NOMO-1 (cell line): ENCODE measurements at regions not wholly inside any gene's neighbourhood (a gene's known extent, or its start where the extent isn't known, plus 50 kb on each side); places are given as distances from the start of the nearest gene placed in this dataset.

ENCODE experiments used
- DNase-seq, 2 experiments: peaks; one replicate each; lab custom pipeline; 2025; ENCODE audit not compliant: unreplicated experiment in 2 of 2; lab: John Stamatoyannopoulos, UW

DNA sequence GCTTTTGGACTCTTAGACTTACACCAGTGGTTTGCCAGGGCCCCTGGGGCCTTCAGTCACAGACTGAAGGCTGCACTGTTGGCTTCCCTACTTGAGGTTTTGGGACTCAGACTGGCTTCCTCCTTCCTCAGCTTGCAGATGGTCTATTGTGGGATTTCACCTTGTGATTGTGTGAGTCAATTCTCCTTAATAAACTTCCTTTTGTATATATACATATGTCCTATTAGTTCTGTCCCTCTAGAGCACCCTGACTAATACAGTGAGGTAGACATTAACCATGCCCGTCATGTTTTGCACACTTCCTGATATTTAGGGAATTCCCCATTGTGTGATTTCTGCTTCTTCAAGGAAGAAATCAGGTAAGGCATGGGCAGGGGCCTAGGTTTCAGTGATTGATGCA is 147.8 kb upstream of the CA10 start:
- DNase-seq = no peak

DNA sequence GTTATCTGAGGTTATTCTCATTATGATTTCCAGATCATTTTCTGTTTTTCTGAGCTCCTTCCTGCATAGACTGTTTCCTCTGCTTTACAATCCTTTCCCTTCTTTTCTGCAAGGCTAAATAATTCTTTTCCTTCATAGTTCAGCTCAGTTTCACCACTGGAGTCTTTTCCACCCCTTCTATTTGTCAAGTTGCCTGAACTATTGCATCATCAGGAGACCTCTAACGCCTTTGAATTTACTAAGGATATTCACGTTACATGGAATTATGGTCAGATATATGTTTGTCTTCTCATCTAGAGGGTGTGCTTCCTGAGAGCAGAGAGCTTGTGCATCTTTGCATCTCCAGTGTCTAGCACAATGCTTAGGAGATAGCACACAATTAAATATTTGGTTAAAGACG is 140.4 kb upstream of the CA10 start:
- DNase-seq = no peak

DNA sequence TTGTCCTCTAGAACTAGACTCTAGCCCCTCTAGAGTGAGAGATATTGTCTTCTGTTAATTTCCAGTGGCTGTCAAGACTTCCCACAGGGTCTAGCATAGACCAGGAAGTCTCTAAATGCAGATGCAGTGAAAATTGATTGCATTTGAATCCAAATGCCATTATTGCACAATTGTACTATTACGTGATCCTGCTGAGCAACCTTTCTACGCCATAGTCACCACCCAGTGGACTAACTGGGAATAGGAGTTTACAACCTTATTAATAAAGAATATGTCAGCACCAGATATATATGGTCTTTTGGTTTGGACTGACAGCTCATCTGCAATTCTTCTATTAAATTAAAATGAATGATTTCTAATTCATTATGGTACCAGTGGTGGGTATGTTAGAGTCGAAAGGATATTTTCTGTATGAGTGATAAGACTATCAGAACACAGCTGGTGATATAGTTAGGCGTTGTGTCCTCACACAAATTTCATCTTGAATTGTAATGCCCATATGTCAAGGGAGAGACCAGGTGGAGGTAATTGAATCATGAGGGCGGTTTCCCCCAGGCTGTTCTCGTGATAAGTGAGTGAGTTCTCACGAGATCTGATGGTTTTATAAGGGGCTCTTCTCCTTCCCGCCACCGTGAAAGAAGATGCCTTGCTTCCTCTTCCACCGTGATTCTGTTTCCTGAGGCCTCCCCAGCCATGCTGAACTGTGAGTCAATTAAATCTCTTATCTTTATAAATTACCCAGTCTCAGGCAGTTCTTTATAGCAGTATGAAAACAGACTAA is 138.9 kb upstream of the CA10 start:
- no peak for DNase-seq

DNA sequence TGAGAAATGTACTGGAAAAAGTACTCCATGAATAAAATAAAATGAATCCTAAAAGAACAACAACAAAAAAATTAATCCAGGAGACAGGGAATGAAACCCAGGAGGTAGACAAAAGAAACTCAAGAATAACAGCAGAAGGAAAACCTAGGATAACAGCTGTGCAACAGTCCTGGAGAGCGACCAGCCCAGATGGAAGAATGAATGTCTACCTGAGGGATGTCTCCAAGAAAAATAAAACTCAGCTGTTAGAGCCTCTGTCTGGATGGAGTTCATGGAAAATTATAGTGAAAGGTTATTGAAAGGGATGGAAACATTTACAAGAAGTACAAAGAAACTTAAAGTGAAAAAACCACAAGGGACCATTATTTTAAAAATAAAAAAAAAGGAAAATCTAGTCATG is 135.8 kb upstream of the CA10 start:
- DNase-seq = no peak

DNA sequence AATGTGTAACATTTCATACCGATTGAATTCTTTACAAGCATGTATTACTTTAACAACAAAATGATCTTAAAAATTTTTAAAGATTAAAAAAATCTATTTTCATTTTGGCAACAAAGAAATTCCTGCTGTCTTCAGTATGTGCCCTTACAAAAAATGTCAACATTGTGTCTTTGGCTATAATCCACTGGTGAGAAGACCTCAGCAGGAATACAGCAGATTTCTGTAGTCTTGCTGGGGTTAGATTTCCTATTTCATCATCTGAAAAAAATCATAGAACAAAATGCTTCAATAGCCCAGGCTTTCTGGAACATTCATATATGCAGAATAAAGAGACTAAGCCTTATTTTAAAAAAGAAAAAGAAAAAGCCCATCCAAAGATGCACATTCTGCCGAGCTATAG is 129.1 kb upstream of the CA10 start:
- DNase-seq = no peak

DNA sequence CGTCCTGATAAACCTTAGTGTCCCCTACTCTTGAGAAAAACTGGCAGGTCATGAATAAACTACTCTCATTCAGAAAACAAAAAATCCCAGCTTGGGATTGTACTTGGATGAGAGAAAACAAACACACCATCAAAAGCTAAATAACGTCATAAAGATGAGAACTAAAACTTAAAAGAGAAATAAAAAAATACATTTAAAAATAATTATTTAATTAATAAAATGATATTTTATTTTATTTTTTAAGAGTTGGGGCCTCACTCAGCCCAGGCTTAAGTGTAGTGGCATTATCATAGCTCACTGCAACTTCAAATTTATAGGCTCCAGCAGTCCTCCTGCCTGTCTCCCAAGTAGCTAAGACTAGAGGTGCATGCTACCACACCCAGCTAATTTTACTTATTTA is 125.4 kb upstream of the CA10 start:
- DNase-seq = no peak

DNA sequence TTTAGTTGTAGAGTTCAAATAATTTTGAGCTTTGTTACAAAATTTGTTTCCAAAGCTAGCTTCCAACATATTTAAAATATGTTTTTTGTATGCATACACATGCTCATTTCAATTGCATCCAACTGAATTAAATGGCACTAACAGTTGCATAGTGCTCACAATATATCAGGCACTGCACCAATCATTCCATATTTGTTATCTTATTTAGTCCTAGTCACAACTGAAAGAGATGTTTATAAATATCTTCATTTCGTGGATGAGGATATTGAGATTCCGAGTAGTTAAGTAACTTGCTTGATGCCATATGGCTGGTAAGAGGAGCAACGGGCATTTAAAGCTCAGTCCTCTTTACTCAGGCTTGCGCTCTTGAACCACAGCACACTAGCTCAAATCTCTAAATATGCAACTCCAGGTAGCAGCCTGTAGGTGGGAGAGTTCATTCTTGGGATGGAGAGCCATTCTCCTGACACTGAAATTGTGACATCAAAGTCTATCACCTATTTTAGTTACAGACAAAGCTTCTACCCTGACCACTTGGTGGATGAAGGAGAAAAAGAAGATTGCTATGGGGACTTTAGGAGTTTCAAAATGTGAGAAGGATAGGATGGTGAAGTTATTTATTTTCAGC is 118.0 kb upstream of the CA10 start:
- no peak for DNase-seq

DNA sequence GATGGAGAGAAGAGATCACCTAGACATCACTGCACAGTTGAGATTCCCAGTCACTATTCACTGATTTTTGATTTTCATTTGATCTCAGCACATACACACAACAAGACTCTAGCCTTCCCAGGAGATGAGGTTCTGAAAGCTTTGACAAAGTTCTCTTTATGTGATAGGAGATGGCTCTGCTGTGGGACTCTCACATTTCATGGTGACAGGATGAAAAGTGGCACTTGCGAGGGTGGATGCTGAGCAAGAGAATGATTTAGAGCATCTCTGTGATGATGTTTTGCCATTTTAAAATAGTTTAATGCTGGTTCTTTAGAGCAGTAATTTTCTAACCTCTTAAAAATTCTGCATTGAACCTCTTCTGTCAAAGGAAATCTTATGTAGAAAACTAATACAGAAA is 113.3 kb upstream of the CA10 start:
- no peak for DNase-seq

DNA sequence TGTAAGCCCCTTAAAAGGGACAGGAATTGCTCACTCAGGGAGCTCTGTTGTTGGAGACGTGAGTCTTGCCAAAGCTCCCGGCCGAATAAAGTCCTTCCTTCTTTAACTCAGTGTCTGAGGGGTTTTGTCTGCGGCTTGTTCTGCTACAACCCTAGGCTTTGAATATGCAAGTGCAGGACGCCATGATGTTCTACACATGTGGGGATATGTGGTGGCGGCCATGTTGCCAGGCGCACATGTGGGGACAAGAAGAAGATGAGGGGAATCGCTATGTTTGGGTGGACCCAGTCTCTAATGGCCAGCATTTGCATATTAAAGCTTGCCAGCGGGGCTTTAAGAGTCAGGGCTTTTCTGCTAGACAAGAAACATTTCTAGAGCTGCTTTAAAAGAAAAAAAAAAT is 96.8 kb upstream of the CA10 start:
- DNase-seq = no peak

DNA sequence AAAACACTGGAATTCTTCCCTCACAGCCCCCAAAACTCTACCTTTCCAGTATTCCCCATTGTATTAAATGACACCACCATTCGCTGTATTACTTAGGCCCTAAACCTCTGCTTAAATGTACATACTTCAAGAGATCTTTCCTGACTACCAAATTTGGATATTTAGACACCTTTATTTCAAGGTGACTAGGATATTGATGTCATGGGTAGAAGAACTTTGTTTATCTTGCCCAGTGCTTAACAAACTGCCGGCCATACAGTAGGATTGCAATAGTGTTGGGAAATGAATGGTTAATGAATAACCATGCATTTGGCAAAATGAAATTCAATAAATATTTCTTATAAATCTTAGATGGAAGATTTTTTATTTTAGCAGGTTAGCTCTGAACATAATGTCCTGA is 86.2 kb upstream of the CA10 start:
- DNase-seq = no peak

DNA sequence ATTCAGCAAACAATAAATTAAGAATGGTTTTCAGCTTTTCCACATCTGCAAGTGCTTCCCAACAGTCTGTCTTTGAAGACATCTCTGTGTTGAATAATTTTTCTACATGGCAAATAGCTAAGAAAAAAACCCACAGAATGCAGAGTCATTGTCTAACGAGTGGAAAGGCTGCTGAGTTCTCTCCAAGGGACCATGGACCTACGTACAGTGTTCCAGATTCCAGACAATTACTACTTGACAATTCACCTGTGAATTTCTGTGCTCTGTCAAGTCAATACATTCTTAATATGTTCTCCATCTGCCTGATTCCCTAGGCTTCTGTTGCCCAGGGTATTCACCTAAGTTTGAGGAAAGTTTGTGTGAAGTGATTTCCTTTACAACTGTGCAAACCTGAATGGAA is 83.8 kb upstream of the CA10 start:
- DNase-seq = no peak

DNA sequence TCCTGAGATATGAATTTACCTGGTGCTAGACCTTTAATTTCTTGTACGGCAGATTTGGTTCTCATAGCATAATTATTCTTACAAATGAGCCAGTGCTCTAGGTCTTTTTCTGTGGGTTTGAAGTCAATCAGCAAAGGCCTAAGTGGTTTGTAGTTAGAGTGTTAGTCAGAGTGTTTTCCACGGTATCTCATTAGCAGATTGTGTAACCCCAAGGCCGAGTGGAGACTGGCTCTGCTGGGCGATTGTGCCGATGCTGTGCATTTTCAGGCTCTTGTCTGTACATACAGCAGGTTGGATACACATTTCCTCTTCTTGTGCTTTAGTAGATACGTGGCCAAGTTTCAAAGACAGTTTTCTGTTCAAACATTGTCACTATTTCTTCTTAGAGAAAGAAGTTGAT is 78.6 kb upstream of the CA10 start:
- DNase-seq = no peak

DNA sequence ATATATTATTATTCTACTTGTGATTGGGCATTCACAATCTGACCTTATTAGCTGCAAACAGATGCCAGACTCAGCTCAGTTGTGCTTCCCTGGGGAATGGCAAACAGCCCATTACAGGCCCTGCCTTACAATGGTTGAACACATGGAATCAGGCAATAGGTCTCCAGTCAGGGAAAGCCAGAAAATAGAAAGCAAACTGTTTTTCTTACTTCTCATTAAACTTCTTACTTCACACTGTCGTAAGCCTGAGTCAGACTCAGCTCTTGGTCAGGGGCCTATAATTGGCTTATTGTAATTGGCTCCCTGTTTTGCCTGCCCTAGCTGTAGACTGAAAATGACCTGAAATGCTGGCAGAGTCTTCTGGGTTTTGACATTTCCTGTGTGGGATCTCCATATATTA is 77.0 kb upstream of the CA10 start:
- no peak for DNase-seq

DNA sequence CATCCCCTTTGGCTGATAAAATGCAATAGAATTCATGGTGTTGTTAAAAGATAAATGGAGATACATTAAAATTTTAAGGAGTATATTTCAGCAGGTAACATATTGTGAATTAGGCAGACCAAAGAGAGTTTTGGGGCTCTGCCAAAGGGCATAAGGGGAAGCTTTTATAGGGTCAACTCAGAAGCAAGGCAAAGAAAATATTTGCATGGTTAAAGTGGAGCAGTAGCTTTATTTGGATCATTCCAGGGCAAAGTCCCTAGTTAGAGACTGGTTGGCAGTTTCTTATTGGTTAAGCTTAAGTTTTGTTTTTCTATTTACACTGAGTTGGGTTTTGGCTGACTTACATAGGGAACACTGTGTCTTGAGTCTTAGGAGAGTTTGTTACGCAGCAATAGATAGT is 75.1 kb upstream of the CA10 start:
- DNase-seq = no peak

DNA sequence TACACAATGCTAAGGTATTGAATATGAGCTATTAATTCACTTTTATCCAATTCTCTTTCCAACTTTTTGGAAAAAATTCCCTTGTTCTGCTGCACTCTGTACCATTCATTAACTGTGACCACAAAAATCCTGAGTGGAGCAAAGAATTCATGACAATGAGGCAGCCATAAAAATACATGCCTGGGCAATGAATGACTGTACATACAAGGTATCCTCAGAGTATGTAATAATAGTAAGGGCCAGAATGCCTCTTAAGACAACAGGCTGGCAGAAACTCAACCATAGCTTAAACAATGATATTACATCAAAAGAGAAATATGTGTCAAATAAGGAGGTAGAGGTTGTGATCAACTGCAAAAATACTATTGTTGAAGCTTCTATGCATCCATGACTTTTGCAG is 74.7 kb upstream of the CA10 start:
- DNase-seq = no peak

DNA sequence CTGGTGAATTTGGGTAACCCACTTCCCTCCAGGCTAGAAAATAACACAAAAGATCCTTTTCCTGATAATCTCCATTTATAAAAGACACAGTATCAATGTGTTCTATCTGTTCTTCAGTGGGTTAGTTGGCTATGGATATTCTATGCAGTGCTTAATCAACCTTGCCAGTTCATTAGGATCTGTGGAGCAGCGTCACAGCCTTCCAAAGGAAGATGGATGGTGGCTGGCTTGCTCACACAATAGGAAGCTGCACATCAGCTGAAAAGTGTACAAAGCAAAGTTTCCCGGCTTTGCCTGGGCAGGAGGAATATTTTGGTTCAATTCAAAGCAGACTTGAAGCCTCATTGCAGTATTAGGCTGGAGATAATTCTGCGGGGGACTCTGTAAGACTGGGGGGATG is 70.3 kb upstream of the CA10 start:
- no peak for DNase-seq

DNA sequence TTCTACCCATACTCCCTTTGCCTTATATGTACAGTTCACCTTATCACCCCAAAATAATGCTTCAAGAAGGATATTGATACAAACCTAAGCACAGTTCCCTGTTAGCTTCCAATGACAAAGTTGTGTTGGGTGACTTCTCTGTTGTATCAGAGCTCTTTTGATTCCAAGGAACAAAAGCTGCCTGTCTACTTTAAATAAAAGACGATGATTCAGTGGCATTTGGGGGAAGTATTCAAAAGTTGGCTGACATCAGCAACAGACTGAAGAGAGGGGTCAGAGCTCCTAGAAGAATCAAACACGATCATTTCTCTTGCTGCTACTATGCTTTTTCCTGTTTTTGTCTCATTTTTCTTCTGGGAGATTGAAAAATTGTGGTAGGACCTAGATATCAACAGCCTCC is 69.4 kb upstream of the CA10 start:
- DNase-seq = no peak

DNA sequence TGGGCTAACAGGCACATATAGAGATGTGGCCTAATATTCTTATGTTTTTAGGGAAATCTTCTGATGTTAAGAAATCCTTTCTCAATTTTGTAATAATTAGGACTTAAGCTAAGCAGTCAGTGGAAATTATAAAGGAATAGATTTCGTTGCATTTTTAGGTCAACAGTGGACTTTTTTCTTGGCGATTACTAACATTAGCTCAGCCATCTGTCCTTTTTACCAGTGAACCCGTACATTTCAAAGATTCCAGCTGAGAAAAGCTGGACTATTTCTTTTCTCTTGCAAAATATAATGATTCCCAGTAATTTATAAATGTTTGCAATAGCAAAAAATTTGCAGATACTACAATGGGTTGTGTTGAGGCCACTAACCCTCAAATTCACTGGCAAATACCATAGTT is 54.9 kb upstream of the CA10 start:
- no peak for DNase-seq

DNA sequence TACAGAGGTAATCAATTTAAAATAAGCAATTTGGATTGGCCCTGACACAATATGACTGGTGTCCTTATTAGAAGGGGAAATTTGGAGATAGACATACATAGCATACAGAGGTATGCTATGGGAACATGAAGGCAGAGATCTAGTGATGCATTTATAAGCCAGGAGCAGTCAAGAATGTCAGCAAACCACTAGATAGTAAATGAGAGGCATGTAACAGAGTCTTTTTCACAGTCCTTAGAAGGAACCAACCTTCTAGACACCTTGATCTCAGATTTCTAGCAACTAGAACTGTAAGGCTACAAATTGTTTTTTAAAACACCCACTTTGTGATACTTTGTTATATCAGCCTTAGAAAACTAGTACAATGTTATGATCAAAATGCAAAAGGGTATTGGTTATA is 54.3 kb upstream of the CA10 start:
- DNase-seq = no peak

DNA sequence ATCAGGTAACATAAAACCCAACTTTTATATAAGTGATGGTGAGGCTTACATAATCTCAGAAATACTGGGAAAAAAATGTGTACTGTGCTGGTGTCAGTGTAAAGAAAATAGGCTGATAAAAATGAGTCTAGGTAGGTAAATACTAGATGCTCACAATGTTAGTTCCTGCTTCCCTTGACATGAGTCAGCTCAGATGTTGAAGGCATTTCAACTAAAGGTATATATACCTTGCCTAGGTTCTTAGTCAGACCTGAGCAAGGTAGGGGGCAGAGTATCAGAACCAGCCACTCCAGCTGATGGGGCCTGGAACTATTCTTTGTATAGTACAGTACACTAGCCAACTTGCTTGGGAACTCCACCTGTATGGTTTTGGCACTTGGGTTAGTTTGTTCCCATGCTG is 51.0 kb upstream of the CA10 start:
- DNase-seq = no peak
